SK-N-SH (cell line): ENCODE measurements at regions not wholly inside any gene's neighbourhood (a gene's known extent, or its start where the extent isn't known, plus 50 kb on each side); places are given as distances from the start of the nearest gene placed in this dataset.
A peak's percentile ranks its signal among the peaks of the same experiment; 100 is the strongest.

Experiments
- EZH2phosphoT487 ChIP-seq: fragments of 200-600 bp; sonication (generic); IDR thresholded peaks from 2 replicates; pipeline ENCODE4 v1.6.1; 2017; ENCODE audit warnings: low read depth, mixed run types, mild to moderate bottlenecking, antibody characterized with exemption, moderate library complexity, borderline replicate concordance
- POLR2AphosphoS5 ChIP-seq: IDR thresholded peaks from 2 replicates; pipeline ENCODE4 v1.6.1; 2012; ENCODE audit warnings: low read depth, low read length
- YY1 ChIP-seq: IDR thresholded peaks from 2 replicates; pipeline ENCODE4 v1.4.0; 2012; ENCODE audit warnings: low read depth, mild to moderate bottlenecking
- TF ChIP-seq, protein P1 (sequence below): fragments of 200-600 bp; sonication (generic); IDR thresholded peaks from 2 replicates; pipeline ENCODE4 v1.6.1; 2017; ENCODE audit warnings: antibody characterized with exemption, mild to moderate bottlenecking, moderate library complexity
- TF ChIP-seq, protein P2 (sequence below): IDR thresholded peaks from 2 replicates; pipeline ENCODE4 v1.6.1; 2012; ENCODE audit warnings: mild to moderate bottlenecking, low read depth, low read length, moderate library complexity
- TF ChIP-seq, protein P3 (sequence below): IDR thresholded peaks from 2 replicates; pipeline ENCODE4 v1.4.0; 2012; ENCODE audit warnings: low read depth

DNA sequence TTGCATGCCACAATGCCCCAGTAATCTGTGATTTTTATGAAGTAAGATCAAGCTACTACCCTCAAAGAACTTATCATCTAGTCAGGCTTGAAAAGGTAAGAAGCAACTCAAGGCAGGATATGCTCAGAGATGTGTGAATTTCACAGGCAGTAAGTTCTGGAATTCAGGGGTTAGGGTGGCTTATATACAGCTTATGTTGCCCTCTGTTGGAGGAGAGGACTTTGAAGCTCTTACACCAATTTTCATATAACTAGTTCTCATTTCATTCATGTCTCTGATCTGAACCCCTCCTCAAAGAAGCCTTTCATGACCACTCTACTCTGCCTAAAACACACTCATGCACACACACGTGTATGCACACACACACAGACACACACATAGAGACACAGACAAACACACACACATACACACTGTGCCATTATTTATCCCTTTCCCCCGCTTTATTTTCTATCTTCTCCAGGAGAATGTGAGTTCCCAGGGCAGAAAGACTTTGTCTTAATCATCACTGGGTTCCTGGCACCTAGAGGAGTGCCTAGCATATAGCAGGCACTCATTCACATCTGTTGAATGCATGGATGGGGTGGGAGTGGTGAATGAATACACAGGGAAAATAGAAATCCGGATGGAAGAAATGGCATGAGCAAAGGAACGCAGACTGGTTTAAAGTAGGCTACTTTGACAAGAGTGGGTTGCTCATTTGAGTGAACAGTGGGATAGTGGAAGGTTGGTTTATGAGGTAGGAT, 220.7 kb upstream of the ZBED5 start:
- TF ChIP-seq, protein P1, sequence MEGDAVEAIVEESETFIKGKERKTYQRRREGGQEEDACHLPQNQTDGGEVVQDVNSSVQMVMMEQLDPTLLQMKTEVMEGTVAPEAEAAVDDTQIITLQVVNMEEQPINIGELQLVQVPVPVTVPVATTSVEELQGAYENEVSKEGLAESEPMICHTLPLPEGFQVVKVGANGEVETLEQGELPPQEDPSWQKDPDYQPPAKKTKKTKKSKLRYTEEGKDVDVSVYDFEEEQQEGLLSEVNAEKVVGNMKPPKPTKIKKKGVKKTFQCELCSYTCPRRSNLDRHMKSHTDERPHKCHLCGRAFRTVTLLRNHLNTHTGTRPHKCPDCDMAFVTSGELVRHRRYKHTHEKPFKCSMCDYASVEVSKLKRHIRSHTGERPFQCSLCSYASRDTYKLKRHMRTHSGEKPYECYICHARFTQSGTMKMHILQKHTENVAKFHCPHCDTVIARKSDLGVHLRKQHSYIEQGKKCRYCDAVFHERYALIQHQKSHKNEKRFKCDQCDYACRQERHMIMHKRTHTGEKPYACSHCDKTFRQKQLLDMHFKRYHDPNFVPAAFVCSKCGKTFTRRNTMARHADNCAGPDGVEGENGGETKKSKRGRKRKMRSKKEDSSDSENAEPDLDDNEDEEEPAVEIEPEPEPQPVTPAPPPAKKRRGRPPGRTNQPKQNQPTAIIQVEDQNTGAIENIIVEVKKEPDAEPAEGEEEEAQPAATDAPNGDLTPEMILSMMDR = peak; percentile 22
- TF ChIP-seq, protein P2, sequence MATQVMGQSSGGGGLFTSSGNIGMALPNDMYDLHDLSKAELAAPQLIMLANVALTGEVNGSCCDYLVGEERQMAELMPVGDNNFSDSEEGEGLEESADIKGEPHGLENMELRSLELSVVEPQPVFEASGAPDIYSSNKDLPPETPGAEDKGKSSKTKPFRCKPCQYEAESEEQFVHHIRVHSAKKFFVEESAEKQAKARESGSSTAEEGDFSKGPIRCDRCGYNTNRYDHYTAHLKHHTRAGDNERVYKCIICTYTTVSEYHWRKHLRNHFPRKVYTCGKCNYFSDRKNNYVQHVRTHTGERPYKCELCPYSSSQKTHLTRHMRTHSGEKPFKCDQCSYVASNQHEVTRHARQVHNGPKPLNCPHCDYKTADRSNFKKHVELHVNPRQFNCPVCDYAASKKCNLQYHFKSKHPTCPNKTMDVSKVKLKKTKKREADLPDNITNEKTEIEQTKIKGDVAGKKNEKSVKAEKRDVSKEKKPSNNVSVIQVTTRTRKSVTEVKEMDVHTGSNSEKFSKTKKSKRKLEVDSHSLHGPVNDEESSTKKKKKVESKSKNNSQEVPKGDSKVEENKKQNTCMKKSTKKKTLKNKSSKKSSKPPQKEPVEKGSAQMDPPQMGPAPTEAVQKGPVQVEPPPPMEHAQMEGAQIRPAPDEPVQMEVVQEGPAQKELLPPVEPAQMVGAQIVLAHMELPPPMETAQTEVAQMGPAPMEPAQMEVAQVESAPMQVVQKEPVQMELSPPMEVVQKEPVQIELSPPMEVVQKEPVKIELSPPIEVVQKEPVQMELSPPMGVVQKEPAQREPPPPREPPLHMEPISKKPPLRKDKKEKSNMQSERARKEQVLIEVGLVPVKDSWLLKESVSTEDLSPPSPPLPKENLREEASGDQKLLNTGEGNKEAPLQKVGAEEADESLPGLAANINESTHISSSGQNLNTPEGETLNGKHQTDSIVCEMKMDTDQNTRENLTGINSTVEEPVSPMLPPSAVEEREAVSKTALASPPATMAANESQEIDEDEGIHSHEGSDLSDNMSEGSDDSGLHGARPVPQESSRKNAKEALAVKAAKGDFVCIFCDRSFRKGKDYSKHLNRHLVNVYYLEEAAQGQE = no peak
- no peak for TF ChIP-seq YY1
- TF ChIP-seq, protein P3, sequence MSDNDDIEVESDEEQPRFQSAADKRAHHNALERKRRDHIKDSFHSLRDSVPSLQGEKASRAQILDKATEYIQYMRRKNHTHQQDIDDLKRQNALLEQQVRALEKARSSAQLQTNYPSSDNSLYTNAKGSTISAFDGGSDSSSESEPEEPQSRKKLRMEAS = no peak
- no peak for TF ChIP-seq EZH2phosphoT487
- no peak for TF ChIP-seq POLR2AphosphoS5
